Karpas-422 (cell line): ENCODE measurements at regions not wholly inside any gene's neighbourhood (a gene's known extent, or its start where the extent isn't known, plus 50 kb on each side); places are given as distances from the start of the nearest gene placed in this dataset.
"Not testable (repeated sequence)": the region's sequence is repeated elsewhere in the genome, so short reads cannot be mapped to it uniquely, and the experiment has no call there.

Source experiments
- DNase-seq: peaks from one replicate; pipeline ENCODE4 v3.0.0-alpha.2; 2015
- H2AFZ ChIP-seq: fragments of 200-600 bp; sonication (generic); 2 replicates; pipeline ENCODE4 v1.6.1; 2014; ENCODE audit warnings: antibody characterized with exemption, low read length, mixed read lengths
- H3K27ac ChIP-seq: fragments of 200-600 bp; sonication (generic); 2 replicates; pipeline ENCODE4 v1.5.1; 2014; ENCODE audit warnings: mild to moderate bottlenecking, low read length, moderate library complexity
- H3K27me3 ChIP-seq: fragments of 200-600 bp; sonication (generic); 2 replicates; pipeline ENCODE4 v1.6.1; 2014; ENCODE audit warnings: low read length, mixed read lengths
- H3K36me3 ChIP-seq: fragments of 200-600 bp; sonication (generic); 2 replicates; pipeline ENCODE4 v1.6.1; 2014; ENCODE audit warnings: low read length, mixed read lengths; ENCODE audit not compliant: insufficient read depth
- H3K4me1 ChIP-seq: fragments of 200-600 bp; sonication (generic); 2 replicates; pipeline ENCODE4 v1.6.1; 2014; ENCODE audit warnings: mild to moderate bottlenecking, low read length, mixed read lengths
- H3K4me2 ChIP-seq: fragments of 200-600 bp; sonication (generic); 2 replicates; pipeline ENCODE4 v1.6.1; 2014; ENCODE audit warnings: low read length, low read depth, mild to moderate bottlenecking; ENCODE audit not compliant: poor library complexity, severe bottlenecking
- H3K4me3 ChIP-seq: fragments of 200-600 bp; sonication (generic); 2 replicates; pipeline ENCODE4 v1.5.1; 2014; ENCODE audit warnings: mild to moderate bottlenecking, antibody characterized with exemption, low read length, mixed read lengths
- H3K79me2 ChIP-seq: fragments of 200-600 bp; sonication (generic); 2 replicates; pipeline ENCODE4 v1.6.1; 2014; ENCODE audit warnings: mild to moderate bottlenecking, low read length, mixed read lengths
- H3K9ac ChIP-seq: fragments of 200-600 bp; sonication (generic); 2 replicates; pipeline ENCODE4 v1.6.0; 2014; ENCODE audit warnings: low read length
- H3K9me2 ChIP-seq: fragments of 200-600 bp; sonication (generic), shearing (Covaris generic); replicated peaks from 2 replicates; pipeline ENCODE4 v1.6.0; 2014; ENCODE audit warnings: mild to moderate bottlenecking, low read length, moderate library complexity; ENCODE audit not compliant: insufficient read depth
- H3K9me3 ChIP-seq: fragments of 300-700, 200-600 bp; sonication (generic); 2 replicates; pipeline ENCODE4 v1.6.1; 2014; ENCODE audit warnings: low read length, mixed read lengths
- H4K20me1 ChIP-seq: fragments of 200-600 bp; sonication (generic); 2 replicates; pipeline ENCODE4 v1.6.1; 2014; ENCODE audit warnings: mild to moderate bottlenecking, antibody characterized with exemption, low read length, low read depth; ENCODE audit not compliant: insufficient read depth

DNA sequence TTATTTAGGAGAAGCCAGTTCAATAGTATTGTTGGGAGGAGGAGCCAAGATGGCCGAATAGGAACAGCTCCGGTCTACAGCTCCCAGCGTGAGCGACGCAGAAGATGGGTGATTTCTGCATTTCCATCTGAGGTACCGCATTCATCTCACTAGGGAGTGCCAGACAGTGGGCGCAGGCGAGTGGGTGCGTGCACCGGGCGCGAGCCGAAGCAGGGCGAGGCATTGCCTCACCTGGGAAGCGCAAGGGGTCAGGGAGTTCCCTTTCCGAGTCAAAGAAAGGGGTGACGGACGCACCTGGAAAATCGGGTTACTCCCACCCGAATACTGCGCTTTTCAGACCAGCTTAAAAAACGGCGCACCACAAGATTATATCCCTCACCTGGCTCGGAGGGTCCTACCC, 403.2 kb upstream of the SMIM31 start:
- not testable (repeated sequence) for H2AFZ ChIP-seq, DNase-seq, H3K4me2 ChIP-seq, H4K20me1 ChIP-seq, H3K36me3 ChIP-seq, H3K9me2 ChIP-seq, H3K79me2 ChIP-seq, H3K27me3 ChIP-seq, H3K9me3 ChIP-seq, H3K4me3 ChIP-seq, H3K4me1 ChIP-seq, H3K9ac ChIP-seq, H3K27ac ChIP-seq

GRCh38 chr4:164357957-164358356, 396.0 kb upstream of the SMIM31 start:
- Histone ChIP-seq H3K79me2 (no peaks in the 10 kb centered on the region), H3K36me3 (no peaks in the 10 kb centered on the region), H4K20me1 (no peaks in the 10 kb centered on the region), H3K9ac (no peak overlapping the region), H3K9me2 (no peaks in the 10 kb centered on the region), H3K27me3 (no peaks in the 10 kb centered on the region), H3K4me1 (no peaks in the 10 kb centered on the region), H3K4me2 (no peak overlapping the region), H3K9me3 (no peaks in the 10 kb centered on the region), H3K4me3 (no peak overlapping the region), H2AFZ (no peak overlapping the region), H3K27ac (no peak overlapping the region)
- peak; percentile 6 for DNase-seq

DNA sequence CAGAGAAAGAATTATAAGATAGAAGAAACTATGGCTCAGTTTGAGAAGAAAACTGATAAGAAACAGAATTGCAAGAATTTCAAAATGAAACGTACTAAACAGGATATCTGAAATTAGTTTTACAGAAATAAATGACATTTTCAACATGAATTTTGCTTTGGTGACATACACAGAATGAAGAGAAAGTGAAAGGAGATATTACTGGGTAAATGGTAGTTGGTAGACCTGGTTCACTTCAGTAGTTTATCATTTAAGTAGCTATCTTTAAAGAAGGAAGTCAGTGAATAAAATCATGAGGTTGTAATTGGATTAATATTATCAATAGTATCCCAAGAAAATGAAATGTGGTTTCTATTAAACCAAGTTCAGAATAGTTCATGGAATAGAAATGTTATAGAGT, 395.5 kb upstream of the SMIM31 start:
- no peaks in the 10 kb centered on the region for H3K36me3 ChIP-seq
- no peak overlapping the region for H3K27ac ChIP-seq
- H3K4me2 ChIP-seq = no peak overlapping the region
- H3K4me1 ChIP-seq = no peaks in the 10 kb centered on the region
- H3K9me2 ChIP-seq = no peaks in the 10 kb centered on the region
- H3K9ac ChIP-seq = no peak overlapping the region
- no peaks in the 10 kb centered on the region for H3K9me3 ChIP-seq
- H2AFZ ChIP-seq = no peak overlapping the region
- H3K27me3 ChIP-seq = no peaks in the 10 kb centered on the region
- H4K20me1 ChIP-seq = no peaks in the 10 kb centered on the region
- no peaks in the 10 kb centered on the region for H3K79me2 ChIP-seq
- H3K4me3 ChIP-seq = no peak overlapping the region
- DNase-seq = no peak

DNA sequence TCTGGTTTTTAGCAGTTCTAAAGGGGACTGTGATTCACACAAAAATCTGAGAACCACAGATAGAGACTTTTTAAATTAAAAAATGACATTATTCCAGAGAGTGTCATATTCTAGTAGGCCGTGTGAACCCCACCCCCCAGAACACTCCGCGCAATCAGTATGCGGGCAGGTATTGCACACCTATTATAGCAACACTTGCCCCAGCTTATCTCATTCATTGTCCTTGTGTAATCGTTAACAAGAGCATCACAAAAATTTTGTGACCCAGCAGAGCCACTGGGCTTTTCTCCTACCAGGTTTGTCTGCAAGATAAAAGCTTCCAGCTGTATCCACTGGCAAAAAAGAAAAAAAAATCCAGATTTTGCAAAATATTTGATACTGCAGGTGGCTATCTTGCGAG, 394.1 kb upstream of the SMIM31 start:
- Histone ChIP-seq H3K4me1 (no peaks in the 10 kb centered on the region), H4K20me1 (no peaks in the 10 kb centered on the region), H3K27me3 (no peaks in the 10 kb centered on the region), H2AFZ (no peak overlapping the region), H3K36me3 (no peaks in the 10 kb centered on the region), H3K79me2 (no peaks in the 10 kb centered on the region), H3K9me3 (no peaks in the 10 kb centered on the region), H3K27ac (no peak overlapping the region), H3K4me2 (no peak overlapping the region), H3K4me3 (no peak overlapping the region), H3K9ac (no peak overlapping the region), H3K9me2 (no peaks in the 10 kb centered on the region)
- DNase-seq = no peak

DNA sequence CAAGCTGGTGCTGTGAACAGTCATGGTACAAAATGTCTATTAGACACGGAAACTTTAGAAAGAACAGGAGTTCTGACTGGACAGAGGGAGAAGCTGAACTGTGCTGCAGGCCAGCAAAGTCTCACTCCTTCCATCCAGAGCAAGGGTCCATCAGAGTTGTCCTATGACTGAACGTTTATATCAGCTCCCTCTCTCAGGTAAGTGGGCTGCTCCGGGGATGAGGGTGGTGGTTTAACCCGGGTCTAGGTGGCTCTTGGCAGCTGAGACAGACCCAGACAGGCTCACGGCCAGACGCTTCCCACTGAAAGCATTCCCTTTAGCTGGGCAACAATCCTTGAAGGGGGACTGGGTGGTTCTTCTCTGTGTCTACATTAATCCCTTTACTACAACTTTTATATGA, 385.0 kb upstream of the SMIM31 start:
- no peak for DNase-seq
- Histone ChIP-seq H3K36me3 (no peaks in the 10 kb centered on the region), H3K9ac (no peak overlapping the region), H3K4me1 (no peaks in the 10 kb centered on the region), H3K79me2 (no peaks in the 10 kb centered on the region), H3K9me2 (no peaks in the 10 kb centered on the region), H3K4me3 (no peak overlapping the region), H2AFZ (no peak overlapping the region), H3K27me3 (no peaks in the 10 kb centered on the region), H3K27ac (no peak overlapping the region), H3K4me2 (no peak overlapping the region), H4K20me1 (no peaks in the 10 kb centered on the region), H3K9me3 (no peaks in the 10 kb centered on the region)

DNA sequence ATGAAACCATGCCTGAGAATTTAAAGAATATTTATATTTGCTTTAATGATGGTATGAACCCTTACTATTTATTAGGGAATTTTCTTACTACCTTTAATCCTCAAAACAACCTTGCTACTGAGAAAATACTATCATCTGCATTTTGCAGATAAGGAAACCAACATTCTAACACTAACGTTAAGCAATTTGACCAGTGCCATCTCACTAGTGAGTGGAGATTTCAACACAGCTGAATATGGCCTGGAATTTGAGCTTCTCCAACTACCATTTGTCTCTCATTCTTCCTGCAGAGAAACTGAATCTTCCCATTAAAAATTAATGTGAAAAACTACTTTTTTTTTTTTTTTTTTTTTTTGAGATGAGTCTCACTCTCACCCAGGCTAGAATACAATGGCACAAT, 380.9 kb upstream of the SMIM31 start:
- H2AFZ ChIP-seq = no peak overlapping the region
- H3K9ac ChIP-seq = no peak overlapping the region
- H3K9me2 ChIP-seq = no peaks in the 10 kb centered on the region
- H3K4me1 ChIP-seq = no peaks in the 10 kb centered on the region
- H3K27me3 ChIP-seq = no peaks in the 10 kb centered on the region
- H4K20me1 ChIP-seq = no peaks in the 10 kb centered on the region
- no peak for DNase-seq
- no peak overlapping the region for H3K4me2 ChIP-seq
- no peak overlapping the region for H3K27ac ChIP-seq
- no peak overlapping the region for H3K4me3 ChIP-seq
- no peaks in the 10 kb centered on the region for H3K79me2 ChIP-seq
- H3K9me3 ChIP-seq = no peaks in the 10 kb centered on the region
- H3K36me3 ChIP-seq = no peaks in the 10 kb centered on the region

DNA sequence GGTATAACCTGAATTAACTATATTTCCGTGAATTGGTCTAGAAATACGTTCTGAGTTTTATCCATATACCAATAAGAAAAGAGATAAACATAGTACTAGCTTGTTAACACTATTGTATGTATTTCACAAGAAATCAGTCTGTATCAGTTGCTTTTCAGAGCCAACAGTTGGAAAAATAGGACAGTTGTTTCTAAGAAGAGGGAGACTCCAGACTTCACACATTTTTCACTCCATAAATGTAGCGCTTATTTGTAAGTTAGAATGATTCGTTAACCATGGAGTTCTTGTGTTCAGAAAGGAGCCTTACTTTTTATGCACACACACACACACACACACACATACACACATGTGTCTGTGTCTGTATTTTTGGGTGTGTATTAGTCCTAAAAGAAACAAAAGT, 376.7 kb upstream of the SMIM31 start:
- Histone ChIP-seq H2AFZ (no peak overlapping the region), H3K9ac (no peak overlapping the region), H3K79me2 (no peaks in the 10 kb centered on the region), H3K4me3 (no peak overlapping the region), H3K4me1 (no peaks in the 10 kb centered on the region), H3K4me2 (no peak overlapping the region), H3K27me3 (no peaks in the 10 kb centered on the region), H3K9me3 (no peaks in the 10 kb centered on the region), H4K20me1 (no peaks in the 10 kb centered on the region), H3K27ac (no peak overlapping the region), H3K9me2 (no peaks in the 10 kb centered on the region), H3K36me3 (no peaks in the 10 kb centered on the region)
- DNase-seq = no peak

DNA sequence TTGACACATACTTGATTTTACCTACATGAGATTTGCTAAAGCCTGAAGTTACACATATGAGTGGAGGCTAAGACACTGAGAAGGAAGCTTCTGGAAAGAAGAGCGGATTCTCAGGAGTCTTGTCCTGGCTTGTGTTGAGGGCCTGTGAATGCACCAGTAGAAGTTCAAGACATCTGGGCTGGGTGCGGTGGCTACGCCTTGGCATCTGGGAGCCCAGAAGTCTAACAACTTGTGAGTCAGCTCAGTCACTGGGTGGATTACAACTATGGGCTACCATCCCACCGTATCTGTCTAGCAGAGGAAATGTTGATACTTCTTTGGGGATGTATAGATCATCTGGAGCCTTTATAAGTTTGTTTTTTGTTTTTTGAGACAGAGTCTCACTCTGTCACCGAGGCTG, 375.6 kb upstream of the SMIM31 start:
- H3K27ac ChIP-seq = no peak overlapping the region

DNA sequence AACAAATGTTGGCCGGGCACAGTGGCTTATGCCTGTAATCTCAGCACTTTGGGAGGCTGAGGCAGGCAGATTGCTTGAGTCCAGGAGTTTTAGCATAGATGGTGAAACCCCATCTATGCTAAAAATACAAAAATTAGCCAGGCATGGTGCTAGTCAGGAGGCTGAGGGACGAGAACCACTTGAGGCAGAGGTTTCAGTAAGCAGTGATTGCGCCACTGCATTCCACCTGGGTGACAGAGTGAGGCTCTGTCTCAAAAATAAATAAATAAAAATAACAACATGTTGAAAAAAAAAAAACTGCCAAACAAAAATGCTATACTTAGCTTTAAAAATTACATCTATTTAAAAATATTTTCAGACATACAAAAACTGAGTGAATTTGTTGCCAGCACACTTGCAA, 374.2 kb upstream of the SMIM31 start:
- no peak overlapping the region for H3K27ac ChIP-seq
- no peaks in the 10 kb centered on the region for H3K9me3 ChIP-seq
- DNase-seq = no peak
- H3K4me3 ChIP-seq = no peak overlapping the region
- H3K27me3 ChIP-seq = no peaks in the 10 kb centered on the region
- no peaks in the 10 kb centered on the region for H3K9me2 ChIP-seq
- no peak overlapping the region for H3K4me2 ChIP-seq
- H3K4me1 ChIP-seq = no peaks in the 10 kb centered on the region
- no peaks in the 10 kb centered on the region for H3K36me3 ChIP-seq
- H4K20me1 ChIP-seq = no peaks in the 10 kb centered on the region
- no peak overlapping the region for H3K9ac ChIP-seq
- no peaks in the 10 kb centered on the region for H3K79me2 ChIP-seq
- no peak overlapping the region for H2AFZ ChIP-seq

More for the DNA sequence above, 375.6 kb upstream of the SMIM31 start:
- no peak overlapping the region for H3K4me3 ChIP-seq
- H3K9me2 ChIP-seq = no peaks in the 10 kb centered on the region
- H3K4me1 ChIP-seq = no peaks in the 10 kb centered on the region
- no peaks in the 10 kb centered on the region for H3K9me3 ChIP-seq
- no peak for DNase-seq
- H3K4me2 ChIP-seq = no peak overlapping the region
- no peaks in the 10 kb centered on the region for H4K20me1 ChIP-seq
- no peak overlapping the region for H2AFZ ChIP-seq
- H3K9ac ChIP-seq = no peak overlapping the region
- no peaks in the 10 kb centered on the region for H3K79me2 ChIP-seq
- H3K36me3 ChIP-seq = no peaks in the 10 kb centered on the region
- no peaks in the 10 kb centered on the region for H3K27me3 ChIP-seq
